Stomach (tissue), 8 donors: ENCODE measurements at regions not wholly inside any gene's neighbourhood (a gene's known extent, or its start where the extent isn't known, plus 50 kb on each side); places are given as distances from the start of the nearest gene placed in this dataset.
A peak's percentile ranks its signal among the peaks of the same experiment; 100 is the strongest.

Experiments
- DNase-seq, 2 donors: peaks; one replicate each; pipeline versions ENCODE4 v3.0.0 to v3.0.0-alpha.2; 2013 to 2019
- H3K27ac ChIP-seq, 5 donors: fragments of 200-600 bp in 4 of 5; sonication (generic) in 4 of 5; one replicate each; pipeline ENCODE4 v1.5.1; 2013 to 2019; ENCODE audit warnings: mild to moderate bottlenecking in 1 of 5, moderate library complexity in 1 of 5
- H3K27me3 ChIP-seq, 3 donors: fragments of 200-600 bp; sonication (generic); one replicate each; pipeline ENCODE4 v1.5.1; 2017 to 2019; ENCODE audit warnings: mixed run types in 1 of 3
- H3K36me3 ChIP-seq, 4 donors: fragments of 200-600 bp; sonication (generic); 1 replicate in 3 of 4; 2 replicates in 1 of 4; pipeline ENCODE4 v1.5.1; 2016 to 2019
- H3K4me1 ChIP-seq, 4 donors: fragments of 200-600 bp; sonication (generic); one replicate each; pipeline ENCODE4 v1.5.1; 2016 to 2019
- H3K4me3 ChIP-seq, 4 donors: fragments of 200-600 bp; sonication (generic) in 3 of 4; one replicate each; pipeline ENCODE4 v1.5.1; 2016 to 2019; ENCODE audit warnings: mild to moderate bottlenecking in 1 of 4
- H3K9me3 ChIP-seq, 4 donors: fragments of 200-600 bp; sonication (generic); one replicate each; pipeline ENCODE4 v1.5.1; 2016 to 2019
- CTCF ChIP-seq, 7 experiments: fragments of 450-650 bp in 4 of 7; fragments of 200-600 bp in 3 of 7; sonication (generic) in 3 of 7; IDR thresholded peaks; one replicate each; pipeline ENCODE4 v1.5.1; 2016 to 2019; ENCODE audit warnings: antibody characterized with exemption in 7 of 7, control low read depth in 2 of 7, mild to moderate bottlenecking in 1 of 7
- EP300 ChIP-seq: sonication (generic); formaldehyde crosslinking; IDR thresholded peaks from one replicate; pipeline ENCODE4 v1.6.1; 2017; ENCODE audit warnings: antibody characterized with exemption
- POLR2A ChIP-seq, 4 donors: fragments of 450-650 bp; IDR thresholded peaks; one replicate each; pipeline ENCODE4 v1.6.1; 2016; ENCODE audit warnings: antibody characterized with exemption in 4 of 4, control low read depth in 2 of 4, mild to moderate bottlenecking in 1 of 4, moderate library complexity in 1 of 4
- POLR2AphosphoS5 ChIP-seq, 3 donors: sonication (generic); formaldehyde crosslinking; IDR thresholded peaks; one replicate each; pipeline ENCODE4 v1.6.1; 2016; ENCODE audit warnings: antibody characterized with exemption in 3 of 3
- WGBS, 5 donors: extraction: QIAGEN DNeasy Blood & Tissue Kit in 3 of 5; methylation state at CpG; one replicate each; pipeline versions ENCODE4 v1.1.5 to v1.1.7; 2013 to 2018; 5-methylcytosine and 5-hydroxymethylcytosine counted together
- intact Hi-C: fragments of 100-400 bp; cut with DNase I; formaldehyde crosslinking; loops from one replicate; pipeline ENCODE4 v1.15.1; 2023; ENCODE audit warnings: low total_unique reads
- donor health status: healthy with polysubstance abuse.
- donor health status: Bipolar disorder and iron deficiency.
- donor health status: healthy.

DNA sequence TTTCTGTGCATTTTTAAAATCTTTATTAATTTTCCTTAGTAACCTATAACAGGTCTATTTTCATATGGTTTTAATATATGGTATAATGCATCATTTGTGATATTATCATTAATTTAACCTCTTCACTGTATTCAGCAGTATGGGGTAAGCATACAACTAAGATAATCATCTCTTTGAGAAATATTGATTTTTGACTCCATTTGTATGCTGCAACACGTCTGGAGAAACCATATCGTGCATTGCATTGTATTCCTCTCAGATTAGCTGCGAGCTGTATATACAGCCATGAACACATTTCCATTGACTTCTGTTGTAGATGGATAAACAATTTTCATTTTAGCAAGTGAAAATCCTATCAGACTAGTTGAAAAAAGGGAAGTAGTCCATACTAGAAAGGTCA is 2275.8 kb upstream of the PCDH20 start:
- WGBS, 5 donors = 38 to 61% (median 49%) methylated on average over 3 of the region's 3 CpGs
- TF ChIP-seq POLR2AphosphoS5 (IDR thresholded peaks at IDR 0.05) = no peak
- no peak for TF ChIP-seq EP300
- no peak for TF ChIP-seq POLR2A (IDR thresholded peaks at IDR 0.05)
- TF ChIP-seq CTCF (IDR thresholded peaks at IDR 0.05) = no peak
- DNase-seq = no peak
- H3K27ac ChIP-seq = no peak overlapping the region
- no peaks in the 10 kb centered on the region for H3K27me3 ChIP-seq
- intact Hi-C loops = no loop called here
- H3K36me3 ChIP-seq = no peaks in the 10 kb centered on the region
- H3K4me1 ChIP-seq = no peaks in the 10 kb centered on the region
- no peak overlapping the region for H3K4me3 ChIP-seq
- H3K9me3 ChIP-seq = peaks cover 0 to 7% (median 3%) of the 10 kb centered on the region in 4 donors

DNA sequence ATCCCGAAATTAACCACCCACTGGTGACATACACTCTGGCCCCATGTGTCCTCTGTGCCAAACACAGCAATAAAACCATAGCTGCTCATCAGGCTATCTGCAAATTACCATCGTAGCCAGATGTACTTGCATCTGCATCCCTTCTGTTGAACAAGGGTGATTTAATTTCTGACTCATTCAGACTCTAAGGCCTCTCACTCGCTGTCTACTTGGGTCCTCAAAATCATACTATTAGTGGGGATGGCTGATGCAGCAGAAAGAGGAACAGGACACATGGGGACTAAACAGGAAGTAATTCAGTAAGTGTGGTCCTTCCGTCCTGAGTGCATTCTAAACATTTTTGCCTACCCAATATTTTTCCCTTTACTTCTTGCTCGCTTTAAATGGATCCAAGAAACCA is 2275.0 kb upstream of the PCDH20 start:
- WGBS, 5 donors = 74 to 87% (median 84%) methylated on average over 5 of the region's 5 CpGs
- no peaks in the 10 kb centered on the region for H3K36me3 ChIP-seq
- no peak overlapping the region for H3K27ac ChIP-seq
- H3K27me3 ChIP-seq = no peaks in the 10 kb centered on the region
- H3K4me1 ChIP-seq = no peaks in the 10 kb centered on the region
- no peak for DNase-seq
- TF ChIP-seq CTCF (IDR thresholded peaks at IDR 0.05) = no peak
- no peak for TF ChIP-seq POLR2AphosphoS5 (IDR thresholded peaks at IDR 0.05)
- TF ChIP-seq POLR2A (IDR thresholded peaks at IDR 0.05) = no peak
- no peak for TF ChIP-seq EP300
- H3K9me3 ChIP-seq = peaks cover 0 to 7% (median 3%) of the 10 kb centered on the region in 4 donors
- intact Hi-C loops = no loop called here
- H3K4me3 ChIP-seq = no peak overlapping the region

- DNase-seq = no peak
- intact Hi-C loops = no loop called here
- H3K9me3 ChIP-seq = peaks cover 0 to 3% (median 0%) of the 10 kb centered on the region in 4 donors
- H3K36me3 ChIP-seq = no peaks in the 10 kb centered on the region
- H3K4me1 ChIP-seq = no peaks in the 10 kb centered on the region
- TF ChIP-seq CTCF (IDR thresholded peaks at IDR 0.05) (no peak), POLR2AphosphoS5 (IDR thresholded peaks at IDR 0.05) (no peak), POLR2A (IDR thresholded peaks at IDR 0.05) (no peak), EP300 (no peak)
- H3K27ac ChIP-seq = no peak overlapping the region
- no peaks in the 10 kb centered on the region for H3K27me3 ChIP-seq
- H3K4me3 ChIP-seq = no peak overlapping the region
Observed at GRCh38 chr13:63684822-63685221, 2269.2 kb upstream of the PCDH20 start.

DNA sequence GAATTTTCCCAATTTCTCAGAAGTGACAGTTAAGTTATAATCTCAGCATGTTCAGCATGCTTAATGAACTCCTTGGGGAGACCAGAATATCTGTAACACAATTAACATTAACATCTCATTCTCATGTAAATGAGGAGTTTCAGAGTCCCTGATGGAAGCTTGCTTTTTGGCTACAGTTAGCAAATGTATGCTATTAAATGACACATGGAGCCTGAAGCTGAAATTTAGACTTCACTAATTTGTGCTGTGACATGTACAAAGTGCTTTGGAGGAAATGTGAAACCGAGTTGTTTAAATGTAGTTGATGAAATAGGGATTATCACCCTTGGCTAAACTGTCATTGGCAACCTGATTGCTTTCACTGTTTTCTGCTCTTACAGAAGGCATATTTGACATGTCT is 2265.1 kb upstream of the PCDH20 start:
- WGBS, 5 donors = 11 to 24% (median 22%) methylated on average over 1 of the region's 1 CpG
- intact Hi-C loops = no loop called here
- no peaks in the 10 kb centered on the region for H3K9me3 ChIP-seq

More for the DNA sequence above, 2265.1 kb upstream of the PCDH20 start:
- H3K36me3 ChIP-seq = no peaks in the 10 kb centered on the region
- H3K27me3 ChIP-seq = no peaks in the 10 kb centered on the region
- H3K4me3 ChIP-seq = no peak overlapping the region
- DNase-seq = peak in 1 of 2 donors; percentile 1
- H3K4me1 ChIP-seq = no peaks in the 10 kb centered on the region
- H3K27ac ChIP-seq = no peak overlapping the region
- TF ChIP-seq POLR2AphosphoS5 (IDR thresholded peaks at IDR 0.05) (no peak), CTCF (IDR thresholded peaks at IDR 0.05) (no peak), EP300 (no peak), POLR2A (IDR thresholded peaks at IDR 0.05) (no peak)
